ENCODE measurements at regions not wholly inside any gene's neighbourhood (a gene's known extent, or its start where the extent isn't known, plus 50 kb on each side); places are given as distances from the start of the nearest gene placed in this dataset.
"Not testable (repeated sequence)": the region's sequence is repeated elsewhere in the genome, so short reads cannot be mapped to it uniquely, and the experiment has no call there.

- not testable (repeated sequence) for H4K20me1 ChIP-seq (ENCODE audit: low read depth, low read length); H3K27me3 ChIP-seq (ENCODE audit: low read length); H3K4me2 ChIP-seq (ENCODE audit: low read depth, low read length, poor library complexity, severe bottlenecking); H3K36me3 ChIP-seq (ENCODE audit: low read length); H3K9me3 ChIP-seq (ENCODE audit: insufficient read depth, low read length); H3K9me2 ChIP-seq (replicated peaks; ENCODE audit: insufficient read depth, low read length); H3K79me2 ChIP-seq (ENCODE audit: insufficient read depth, low read length); H2AFZ ChIP-seq (ENCODE audit: low read depth, low read length, severe bottlenecking); H3K4me3 ChIP-seq (ENCODE audit: insufficient read depth, low read length, poor library complexity, severe bottlenecking); H3K27ac ChIP-seq (ENCODE audit: low read depth, low read length); H3K9ac ChIP-seq (ENCODE audit: low read length); H3F3A ChIP-seq (ENCODE audit: insufficient read depth)
Measured at GRCh38 chr1:121086249-121086648, 97.9 kb downstream of the FAM72B start.

DNA sequence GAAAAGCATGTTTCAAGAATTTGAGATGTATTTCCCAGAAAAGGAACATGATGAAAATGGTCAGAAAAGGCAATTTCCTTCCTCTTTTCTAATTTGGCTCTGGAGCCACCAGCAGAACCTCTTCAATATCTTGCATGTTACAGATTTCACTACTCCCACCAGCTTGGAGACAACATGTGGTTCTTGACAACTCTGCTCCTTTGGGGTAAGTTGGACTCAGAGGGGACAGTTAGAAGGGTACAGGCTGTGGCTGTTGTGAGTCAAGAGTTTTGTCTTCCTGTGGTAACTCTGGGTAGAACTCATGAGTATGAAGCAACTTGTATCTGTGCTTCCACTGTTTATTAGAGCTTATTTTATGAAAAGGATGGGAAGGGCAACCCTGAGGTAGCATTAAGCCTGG, 96.9 kb downstream of the FAM72B start:
- H3K27me3 ChIP-seq (ENCODE audit: low read length); H3F3A ChIP-seq (ENCODE audit: insufficient read depth); H3K4me2 ChIP-seq (ENCODE audit: low read depth, low read length, poor library complexity, severe bottlenecking); H2AFZ ChIP-seq (ENCODE audit: low read depth, low read length, severe bottlenecking); H4K20me1 ChIP-seq (ENCODE audit: low read depth, low read length); H3K79me2 ChIP-seq (ENCODE audit: insufficient read depth, low read length); H3K4me3 ChIP-seq (ENCODE audit: insufficient read depth, low read length, poor library complexity, severe bottlenecking); H3K9me2 ChIP-seq (replicated peaks; ENCODE audit: insufficient read depth, low read length); H3K36me3 ChIP-seq (ENCODE audit: low read length); H3K9ac ChIP-seq (ENCODE audit: low read length); H3K27ac ChIP-seq (ENCODE audit: low read depth, low read length); H3K9me3 ChIP-seq (ENCODE audit: insufficient read depth, low read length): not testable (repeated sequence)

DNA sequence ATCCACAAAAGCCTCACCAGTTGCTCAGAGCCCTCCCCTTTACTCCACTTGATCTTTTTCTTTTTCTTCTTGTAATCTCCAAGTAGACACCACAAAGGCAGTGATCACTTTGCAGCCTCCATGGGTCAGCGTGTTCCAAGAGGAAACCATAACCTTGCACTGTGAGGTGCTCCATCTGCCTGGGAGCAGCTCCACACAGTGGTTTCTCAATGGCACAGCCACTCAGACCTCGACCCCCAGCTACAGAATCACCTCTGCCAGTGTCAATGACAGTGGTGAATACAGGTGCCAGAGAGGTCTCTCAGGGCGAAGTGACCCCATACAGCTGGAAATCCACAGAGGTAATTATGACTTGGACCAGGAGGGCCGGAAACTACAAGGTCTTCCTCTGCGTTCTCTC, 95.6 kb downstream of the FAM72B start:
- not testable (repeated sequence) for H3K9me2 ChIP-seq (replicated peaks; ENCODE audit: insufficient read depth, low read length); H3K4me2 ChIP-seq (ENCODE audit: low read depth, low read length, poor library complexity, severe bottlenecking); H3K79me2 ChIP-seq (ENCODE audit: insufficient read depth, low read length); H3K9ac ChIP-seq (ENCODE audit: low read length); H3F3A ChIP-seq (ENCODE audit: insufficient read depth); H2AFZ ChIP-seq (ENCODE audit: low read depth, low read length, severe bottlenecking); H3K27ac ChIP-seq (ENCODE audit: low read depth, low read length); H3K36me3 ChIP-seq (ENCODE audit: low read length); H4K20me1 ChIP-seq (ENCODE audit: low read depth, low read length); H3K27me3 ChIP-seq (ENCODE audit: low read length); H3K4me3 ChIP-seq (ENCODE audit: insufficient read depth, low read length, poor library complexity, severe bottlenecking); H3K9me3 ChIP-seq (ENCODE audit: insufficient read depth, low read length)

DNA sequence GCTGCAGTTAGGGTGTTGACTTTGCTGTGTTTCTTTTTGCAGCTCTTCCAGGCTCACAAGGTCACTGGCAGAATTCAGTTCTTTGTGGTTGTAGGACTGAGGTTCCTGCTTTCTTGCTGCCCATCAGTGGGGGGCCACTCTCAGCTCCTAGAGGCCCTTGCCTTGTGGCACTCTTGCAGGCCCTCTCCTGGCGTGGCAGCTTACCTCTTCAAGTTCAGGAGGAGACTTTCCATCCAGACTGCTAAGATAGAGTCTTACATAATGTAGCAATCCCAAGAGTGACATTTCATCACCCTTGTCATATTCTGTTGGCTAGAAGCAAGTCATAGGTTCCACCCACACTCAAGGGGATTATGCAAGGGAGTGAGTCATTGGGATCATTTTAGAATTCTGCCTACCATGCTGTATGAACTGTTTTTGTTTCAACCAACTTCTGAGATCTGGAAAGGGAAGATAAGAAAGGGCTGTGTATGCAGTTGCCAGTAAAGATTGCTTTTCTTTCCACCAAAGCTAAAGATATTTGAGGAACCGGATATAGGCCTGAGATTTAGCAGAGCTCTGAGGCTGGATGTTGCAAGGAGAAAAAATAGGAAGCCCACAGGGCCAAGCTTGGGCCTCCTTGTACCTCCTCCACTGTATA, 91.7 kb downstream of the FAM72B start:
- H3K9me3 ChIP-seq (ENCODE audit: insufficient read depth, low read length); H3K36me3 ChIP-seq (ENCODE audit: low read length); H3K4me3 ChIP-seq (ENCODE audit: insufficient read depth, low read length, poor library complexity, severe bottlenecking); H3K27me3 ChIP-seq (ENCODE audit: low read length); H3K4me2 ChIP-seq (ENCODE audit: low read depth, low read length, poor library complexity, severe bottlenecking); H3K9ac ChIP-seq (ENCODE audit: low read length); H3K27ac ChIP-seq (ENCODE audit: low read depth, low read length); H3F3A ChIP-seq (ENCODE audit: insufficient read depth); H4K20me1 ChIP-seq (ENCODE audit: low read depth, low read length); H3K9me2 ChIP-seq (replicated peaks; ENCODE audit: insufficient read depth, low read length); H2AFZ ChIP-seq (ENCODE audit: low read depth, low read length, severe bottlenecking); H3K79me2 ChIP-seq (ENCODE audit: insufficient read depth, low read length): not testable (repeated sequence)

GRCh38 chr1:121095014-121095413, 89.1 kb downstream of the FAM72B start:
- not testable (repeated sequence) for H3K9me3 ChIP-seq (ENCODE audit: insufficient read depth, low read length); H3K4me3 ChIP-seq (ENCODE audit: insufficient read depth, low read length, poor library complexity, severe bottlenecking); H3K27me3 ChIP-seq (ENCODE audit: low read length); H3K27ac ChIP-seq (ENCODE audit: low read depth, low read length); H2AFZ ChIP-seq (ENCODE audit: low read depth, low read length, severe bottlenecking); H3K36me3 ChIP-seq (ENCODE audit: low read length); H3K4me2 ChIP-seq (ENCODE audit: low read depth, low read length, poor library complexity, severe bottlenecking); H3K9ac ChIP-seq (ENCODE audit: low read length); H4K20me1 ChIP-seq (ENCODE audit: low read depth, low read length); H3F3A ChIP-seq (ENCODE audit: insufficient read depth); H3K9me2 ChIP-seq (replicated peaks; ENCODE audit: insufficient read depth, low read length); H3K79me2 ChIP-seq (ENCODE audit: insufficient read depth, low read length)

DNA sequence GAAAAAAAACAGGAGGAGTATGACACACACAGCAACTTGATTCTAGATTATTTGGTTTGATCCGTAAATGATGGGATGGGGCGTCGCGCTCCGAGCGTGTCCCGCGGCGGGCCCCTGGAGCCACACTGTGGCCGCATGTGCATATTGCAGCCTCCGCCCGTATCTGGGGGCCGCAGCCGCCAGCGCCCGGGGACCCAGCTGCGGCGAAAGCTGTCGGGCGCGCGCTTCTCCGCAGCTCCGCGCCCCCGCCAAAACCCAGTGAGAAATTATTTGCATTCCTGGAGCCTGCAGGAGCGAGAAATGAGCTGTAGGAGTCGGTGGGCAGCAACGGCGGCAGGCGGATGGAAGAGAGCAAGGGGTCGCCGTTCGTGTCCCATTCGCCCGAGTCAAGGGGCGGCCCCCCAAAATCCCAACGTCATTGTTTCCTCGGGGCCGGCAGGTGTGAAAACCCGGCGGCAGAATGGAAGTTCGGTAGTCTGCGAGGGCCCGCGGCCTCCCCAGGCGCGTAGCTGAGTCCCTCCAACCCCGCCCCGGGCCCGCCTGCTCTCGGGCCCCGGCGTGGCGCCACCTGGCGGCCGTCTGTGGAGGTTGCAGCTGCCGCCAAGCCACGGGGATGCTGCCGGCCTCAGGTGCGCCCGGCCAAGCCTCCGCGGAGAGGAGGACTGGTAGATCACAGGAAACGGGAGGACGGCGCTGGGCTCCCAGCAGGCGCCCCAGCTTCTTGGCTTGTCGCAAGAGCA, 86.8 kb downstream of the FAM72B start:
- H4K20me1 ChIP-seq (ENCODE audit: low read depth, low read length); H3K27ac ChIP-seq (ENCODE audit: low read depth, low read length); H3K9ac ChIP-seq (ENCODE audit: low read length); H3K9me2 ChIP-seq (replicated peaks; ENCODE audit: insufficient read depth, low read length); H3K79me2 ChIP-seq (ENCODE audit: insufficient read depth, low read length); H3K36me3 ChIP-seq (ENCODE audit: low read length); H3K4me3 ChIP-seq (ENCODE audit: insufficient read depth, low read length, poor library complexity, severe bottlenecking); H3F3A ChIP-seq (ENCODE audit: insufficient read depth); H3K27me3 ChIP-seq (ENCODE audit: low read length); H3K9me3 ChIP-seq (ENCODE audit: insufficient read depth, low read length): not testable (repeated sequence)
- H3K4me2 ChIP-seq (ENCODE audit: low read depth, low read length, poor library complexity, severe bottlenecking), result peak overlapping the region; percentile 10
- peak overlapping the region; percentile 41 for H2AFZ ChIP-seq (ENCODE audit: low read depth, low read length, severe bottlenecking)

DNA sequence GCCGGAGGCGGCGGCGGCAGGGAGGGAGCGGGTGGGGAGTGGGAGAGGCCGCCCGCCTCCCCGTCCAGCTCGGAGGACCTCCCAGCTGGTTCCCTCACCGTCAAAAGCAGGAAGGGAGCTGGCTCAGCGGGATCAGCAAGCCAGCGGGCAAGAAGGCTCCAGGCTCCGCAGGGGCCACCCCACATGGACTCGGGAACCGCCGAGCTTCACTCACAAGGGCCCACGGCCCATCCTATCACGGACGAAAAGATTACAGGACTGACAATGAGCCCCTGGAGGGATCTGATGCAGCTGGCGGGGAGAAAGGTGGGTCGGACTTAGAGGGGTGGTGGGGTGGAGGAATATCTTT, 86.3 kb downstream of the FAM72B start:
- not testable (repeated sequence) for H3K9me2 ChIP-seq (replicated peaks; ENCODE audit: insufficient read depth, low read length); H3K27ac ChIP-seq (ENCODE audit: low read depth, low read length); H3K9ac ChIP-seq (ENCODE audit: low read length); H3K27me3 ChIP-seq (ENCODE audit: low read length); H3F3A ChIP-seq (ENCODE audit: insufficient read depth); H3K4me3 ChIP-seq (ENCODE audit: insufficient read depth, low read length, poor library complexity, severe bottlenecking); H3K9me3 ChIP-seq (ENCODE audit: insufficient read depth, low read length); H3K79me2 ChIP-seq (ENCODE audit: insufficient read depth, low read length); H3K36me3 ChIP-seq (ENCODE audit: low read length); H4K20me1 ChIP-seq (ENCODE audit: low read depth, low read length)
- peak overlapping the region; percentile 41 for H2AFZ ChIP-seq (ENCODE audit: low read depth, low read length, severe bottlenecking)
- H3K4me2 ChIP-seq (ENCODE audit: low read depth, low read length, poor library complexity, severe bottlenecking), result peak overlapping the region; percentile 10

DNA sequence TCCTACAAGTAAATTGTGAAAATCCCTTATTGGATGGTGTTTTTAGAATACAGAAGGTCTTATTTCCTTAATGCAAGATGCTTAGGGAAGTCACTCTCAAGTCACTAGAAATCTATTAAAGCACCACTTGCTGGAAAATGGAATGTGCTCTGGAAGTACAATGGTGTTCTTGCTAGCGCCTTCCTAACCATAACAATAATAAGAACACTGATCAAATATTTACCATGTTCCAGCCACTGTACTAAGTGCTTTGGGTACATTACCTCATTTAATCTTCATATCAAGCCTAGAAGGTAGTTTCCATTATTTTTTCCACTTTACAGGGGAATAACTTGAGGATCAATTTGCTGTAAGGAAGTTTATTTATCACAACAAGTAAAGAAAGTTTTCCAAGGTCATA, 75.1 kb downstream of the FAM72B start:
- not testable (repeated sequence) for H3K4me2 ChIP-seq (ENCODE audit: low read depth, low read length, poor library complexity, severe bottlenecking); H3K4me3 ChIP-seq (ENCODE audit: insufficient read depth, low read length, poor library complexity, severe bottlenecking); H3K9me3 ChIP-seq (ENCODE audit: insufficient read depth, low read length); H3K27ac ChIP-seq (ENCODE audit: low read depth, low read length); H2AFZ ChIP-seq (ENCODE audit: low read depth, low read length, severe bottlenecking); H4K20me1 ChIP-seq (ENCODE audit: low read depth, low read length); H3K36me3 ChIP-seq (ENCODE audit: low read length); H3K9ac ChIP-seq (ENCODE audit: low read length); H3K79me2 ChIP-seq (ENCODE audit: insufficient read depth, low read length); H3F3A ChIP-seq (ENCODE audit: insufficient read depth); H3K27me3 ChIP-seq (ENCODE audit: low read length); H3K9me2 ChIP-seq (replicated peaks; ENCODE audit: insufficient read depth, low read length)
